BE2C (cell line): ENCODE measurements at regions not wholly inside any gene's neighbourhood (a gene's known extent, or its start where the extent isn't known, plus 50 kb on each side); places are given as distances from the start of the nearest gene placed in this dataset.

Experiments
- DNase-seq: peaks from one replicate; pipeline ENCODE4 v3.0.0-alpha.2; 2020
- H3K27me3 ChIP-seq: fragments of 250-450 bp; sonication (Bioruptor Pico); 2 replicates; pipeline ENCODE4 v1.5.1; 2020; ENCODE audit warnings: mild to moderate bottlenecking
- H3K36me3 ChIP-seq: fragments of 250-450 bp; sonication (Bioruptor Pico); 2 replicates; pipeline ENCODE4 v1.5.1; 2020; ENCODE audit warnings: mild to moderate bottlenecking
- H3K4me1 ChIP-seq: fragments of 250-450 bp; sonication (Bioruptor Pico); 2 replicates; pipeline ENCODE4 v1.5.1; 2020
- H3K4me3 ChIP-seq: 2 replicates; pipeline ENCODE4 v1.5.1; 2011; ENCODE audit warnings: low read depth, low read length
- H3K9me3 ChIP-seq: fragments of 250-450 bp; sonication (Bioruptor Pico); 2 replicates; pipeline ENCODE4 v1.5.1; 2020
- CTCF ChIP-seq: IDR thresholded peaks from 2 replicates; pipeline ENCODE4 v1.5.1; 2012; ENCODE audit warnings: mild to moderate bottlenecking, low read depth, low read length

- Histone ChIP-seq H3K27me3 (no peaks in the 10 kb centered on the region), H3K9me3 (no peaks in the 10 kb centered on the region), H3K36me3 (no peaks in the 10 kb centered on the region), H3K4me3 (no peak overlapping the region), H3K4me1 (no peaks in the 10 kb centered on the region)
- no peak for DNase-seq
- TF ChIP-seq CTCF: no peak
Measured at GRCh38 chr11:45597097-45597496, 68.3 kb downstream of the CHST1 start.

- Histone ChIP-seq H3K36me3 (no peaks in the 10 kb centered on the region), H3K4me1 (no peaks in the 10 kb centered on the region), H3K27me3 (no peaks in the 10 kb centered on the region), H3K9me3 (no peaks in the 10 kb centered on the region), H3K4me3 (no peak overlapping the region)
- no peak for DNase-seq
- TF ChIP-seq CTCF: no peak
Measured at GRCh38 chr11:45596571-45596970, 68.9 kb downstream of the CHST1 start.

GRCh38 chr11:45593992-45594391 lies 71.4 kb downstream of the CHST1 start:
- Histone ChIP-seq H3K4me3 (no peak overlapping the region), H3K27me3 (no peaks in the 10 kb centered on the region), H3K36me3 (no peaks in the 10 kb centered on the region), H3K9me3 (no peaks in the 10 kb centered on the region), H3K4me1 (no peaks in the 10 kb centered on the region)
- peak; percentile 52 for DNase-seq
- no peak for TF ChIP-seq CTCF

- Histone ChIP-seq H3K27me3 (no peaks in the 10 kb centered on the region), H3K4me1 (no peaks in the 10 kb centered on the region), H3K36me3 (no peaks in the 10 kb centered on the region), H3K4me3 (no peak overlapping the region), H3K9me3 (no peaks in the 10 kb centered on the region)
- TF ChIP-seq CTCF: no peak
- no peak for DNase-seq
Measured at GRCh38 chr11:45592636-45593035, 72.8 kb downstream of the CHST1 start.

- H3K27me3 ChIP-seq: no peaks in the 10 kb centered on the region
- no peaks in the 10 kb centered on the region for H3K36me3 ChIP-seq
- H3K4me1 ChIP-seq: no peaks in the 10 kb centered on the region
- no peak overlapping the region for H3K4me3 ChIP-seq
- H3K9me3 ChIP-seq: no peaks in the 10 kb centered on the region
- DNase-seq: peak; percentile 39
- no peak for TF ChIP-seq CTCF
Measured at GRCh38 chr11:45590743-45591142, 74.7 kb downstream of the CHST1 start.

- Histone ChIP-seq H3K27me3 (no peaks in the 10 kb centered on the region), H3K9me3 (no peaks in the 10 kb centered on the region), H3K4me1 (no peaks in the 10 kb centered on the region), H3K36me3 (no peaks in the 10 kb centered on the region), H3K4me3 (no peak overlapping the region)
- TF ChIP-seq CTCF: no peak
- DNase-seq: no peak
Measured at GRCh38 chr11:45585205-45585604, 80.2 kb downstream of the CHST1 start.
